HG02970 (cell line): ENCODE measurements at regions not wholly inside any gene's neighbourhood (a gene's known extent, or its start where the extent isn't known, plus 50 kb on each side); places are given as distances from the start of the nearest gene placed in this dataset.

Source experiments
- ATAC-seq: cut with Tn5 transposase; IDR thresholded peaks from one replicate; pipeline ENCODE4 v1.9.1; 2021; ENCODE audit warnings: mild to moderate bottlenecking, moderate library complexity, moderate number of reproducible peaks; ENCODE audit not compliant: unreplicated experiment, low FRiP score

DNA sequence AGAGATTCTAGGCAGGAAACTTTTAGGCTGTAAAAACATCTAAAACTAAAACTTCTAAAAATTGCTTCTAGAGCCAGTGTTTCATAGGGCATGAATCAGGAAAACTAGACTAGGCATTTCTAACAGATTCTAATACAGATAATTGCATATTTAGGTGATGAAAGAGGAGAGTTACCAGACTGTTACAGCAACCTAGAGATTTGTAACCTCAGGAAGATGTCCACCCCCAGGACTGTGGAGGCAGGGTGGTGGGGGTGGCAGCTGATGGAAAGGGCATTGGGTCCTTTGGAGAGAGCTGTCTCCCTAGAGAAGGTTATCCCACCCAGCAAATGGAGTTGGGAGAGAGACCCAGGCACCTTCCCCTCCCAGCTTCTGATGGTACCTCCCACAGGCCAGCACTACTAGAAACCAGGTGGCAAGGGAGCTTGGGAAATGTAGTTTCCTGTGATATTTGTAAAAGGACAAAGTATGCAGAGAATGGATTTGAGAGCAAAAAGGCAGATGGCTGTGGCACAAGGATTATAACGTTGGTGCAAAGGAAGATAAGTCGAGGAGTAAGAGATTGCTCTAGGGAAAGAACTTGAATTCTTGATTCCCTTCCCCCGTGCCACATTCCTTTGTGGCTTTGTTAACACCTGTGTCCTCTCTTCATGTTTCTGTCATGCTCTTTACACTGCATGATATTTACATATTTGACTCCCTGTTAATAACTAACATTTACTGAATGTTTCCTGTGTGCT lies 75.6 kb upstream of the MGAT5 start:
- no peak for ATAC-seq

DNA sequence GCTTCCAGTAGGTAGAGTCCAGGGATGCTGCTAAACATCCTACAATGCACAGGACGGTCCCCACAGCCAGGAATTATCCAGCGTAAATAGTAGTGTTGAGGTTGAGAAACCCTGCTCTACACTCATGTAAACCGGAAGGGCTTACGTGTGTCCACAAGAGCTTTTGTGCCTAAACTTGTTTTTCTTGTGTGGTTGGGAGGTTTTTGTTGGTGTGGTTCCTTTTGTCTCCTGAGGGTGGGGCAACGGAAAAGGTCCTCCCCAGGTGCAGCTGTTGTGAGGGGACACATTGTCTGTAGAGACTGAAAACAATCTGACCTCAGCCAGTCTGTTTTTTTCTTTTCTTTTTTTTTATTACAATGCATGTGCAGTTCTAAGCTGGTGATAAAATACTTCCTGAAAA lies 72.7 kb upstream of the MGAT5 start:
- no peak for ATAC-seq

DNA sequence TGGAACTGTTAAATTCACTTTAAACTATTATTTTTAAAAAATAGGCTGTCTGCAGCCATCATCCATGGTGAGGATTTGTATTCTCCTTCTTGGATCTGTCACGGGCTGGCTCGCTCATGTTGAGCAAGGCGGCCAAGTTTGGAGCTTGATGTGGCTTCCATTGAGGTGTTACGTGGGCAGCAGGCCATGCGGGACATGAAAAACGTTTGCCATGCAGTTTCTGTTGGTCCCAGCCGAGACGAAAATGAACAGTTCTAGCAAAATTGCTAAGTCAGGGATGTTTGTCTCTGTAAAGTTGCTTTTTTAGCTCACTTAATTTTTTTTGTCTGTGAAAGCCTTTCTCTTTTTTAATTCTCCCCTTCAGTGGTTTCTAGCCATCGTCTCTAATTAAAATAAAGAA lies 70.2 kb upstream of the MGAT5 start:
- no peak for ATAC-seq

DNA sequence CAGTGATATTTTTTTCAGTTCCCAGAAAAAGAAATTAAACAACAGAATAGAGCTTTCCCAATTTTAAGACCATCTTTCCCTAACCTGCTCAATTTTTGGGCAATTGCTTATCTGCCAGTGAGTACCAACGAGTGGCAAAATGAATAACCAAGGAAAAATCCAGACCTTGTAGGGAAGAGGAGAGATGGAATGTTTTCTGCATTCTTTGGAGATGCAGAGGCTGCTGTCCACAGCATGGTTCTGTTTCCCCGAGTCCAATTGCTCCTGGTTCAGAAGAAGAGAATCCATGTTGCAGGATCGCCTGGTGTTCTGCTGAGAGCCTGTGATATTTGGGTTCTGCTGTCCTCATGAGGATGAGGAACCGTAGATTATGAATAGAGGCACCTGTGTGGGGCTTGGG lies 68.2 kb upstream of the MGAT5 start:
- ATAC-seq = no peak

DNA sequence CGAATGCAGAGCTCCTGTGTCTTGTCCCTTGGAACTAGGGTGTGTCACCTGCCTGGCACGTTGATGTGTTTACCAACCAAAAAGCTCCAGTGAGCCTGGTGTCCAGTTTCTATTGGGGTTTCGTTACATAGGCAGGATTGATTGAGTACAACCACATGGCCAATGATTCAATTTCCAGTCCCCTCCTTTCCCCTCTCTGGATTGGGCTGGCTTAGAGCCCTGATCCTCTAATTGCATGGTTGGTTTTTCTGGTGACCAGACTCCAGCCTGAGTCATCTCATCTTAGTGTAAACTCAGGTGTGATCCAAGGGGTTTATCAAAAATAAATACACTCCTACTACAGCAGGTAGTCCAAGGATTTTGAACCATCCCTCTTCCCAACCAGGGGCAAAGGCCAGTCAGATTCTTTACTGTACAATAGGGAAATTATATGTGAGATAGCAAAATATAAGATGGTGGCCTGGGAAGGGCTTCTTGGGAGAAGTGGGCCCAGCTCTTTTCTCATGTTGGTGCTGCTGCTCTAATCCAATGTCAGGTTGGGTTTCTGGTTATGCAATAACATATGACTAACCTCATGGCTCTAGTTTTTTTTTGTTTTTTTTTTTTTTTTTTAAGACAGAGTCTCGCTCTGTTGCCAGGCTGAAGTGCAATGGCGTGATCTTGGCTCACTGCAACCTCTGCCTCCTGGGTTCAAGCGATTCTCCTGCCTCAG lies 64.7 kb upstream of the MGAT5 start:
- ATAC-seq = no peak

DNA sequence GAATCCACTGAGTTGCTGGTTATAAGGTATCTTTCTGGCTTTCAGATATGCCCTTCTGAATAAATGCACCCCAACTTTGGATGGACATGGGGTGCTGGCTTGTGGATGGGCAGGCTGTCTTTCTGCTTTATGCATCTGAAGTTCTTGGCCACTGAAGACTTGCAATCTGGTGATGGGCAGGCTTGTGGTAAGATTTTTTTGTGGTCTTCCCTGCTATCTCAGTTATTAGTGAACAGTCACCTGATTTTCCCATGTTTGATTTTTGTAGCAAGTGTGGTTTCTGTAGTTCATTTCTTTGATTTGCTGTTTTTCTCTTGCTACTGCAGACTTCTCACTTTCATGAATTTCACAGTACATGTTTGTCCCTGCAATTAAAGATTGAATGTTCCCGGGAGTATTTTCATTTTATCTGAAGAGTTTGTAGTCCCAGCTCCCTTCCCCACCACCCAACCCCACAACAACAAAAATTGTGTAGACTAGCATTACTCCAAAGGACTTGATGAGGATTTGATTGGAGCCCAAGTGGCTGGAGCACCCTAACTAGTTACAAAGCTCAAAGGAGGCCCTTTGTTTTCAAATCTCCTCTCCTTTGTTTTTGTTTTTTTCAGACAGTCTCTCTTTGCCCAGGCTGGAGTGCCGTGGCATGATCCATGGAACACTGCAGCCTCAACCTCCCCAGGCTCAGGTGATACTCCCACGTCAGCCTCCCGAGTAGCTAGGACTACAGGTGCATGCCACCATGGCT lies 63.6 kb upstream of the MGAT5 start:
- ATAC-seq = no peak

DNA sequence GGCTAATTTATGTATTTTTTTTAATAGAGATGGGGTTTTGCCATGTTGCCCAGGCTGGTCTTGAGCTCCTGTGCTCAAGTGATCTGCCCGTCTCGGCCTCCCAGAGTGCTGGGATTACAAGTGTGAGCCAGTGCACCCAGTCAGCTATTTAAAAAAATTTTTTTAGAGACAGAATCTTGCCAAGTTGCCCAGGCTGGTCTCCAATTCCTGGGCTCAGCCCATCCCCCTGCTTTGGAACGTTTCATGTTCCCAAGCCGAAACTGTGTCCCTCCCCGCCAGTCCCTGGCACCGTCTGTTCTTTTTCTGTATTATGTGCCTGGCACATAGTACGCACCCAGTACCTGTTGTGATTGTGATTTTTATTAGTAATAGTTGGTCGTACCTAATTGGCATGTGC lies 63.1 kb upstream of the MGAT5 start:
- ATAC-seq = no peak

DNA sequence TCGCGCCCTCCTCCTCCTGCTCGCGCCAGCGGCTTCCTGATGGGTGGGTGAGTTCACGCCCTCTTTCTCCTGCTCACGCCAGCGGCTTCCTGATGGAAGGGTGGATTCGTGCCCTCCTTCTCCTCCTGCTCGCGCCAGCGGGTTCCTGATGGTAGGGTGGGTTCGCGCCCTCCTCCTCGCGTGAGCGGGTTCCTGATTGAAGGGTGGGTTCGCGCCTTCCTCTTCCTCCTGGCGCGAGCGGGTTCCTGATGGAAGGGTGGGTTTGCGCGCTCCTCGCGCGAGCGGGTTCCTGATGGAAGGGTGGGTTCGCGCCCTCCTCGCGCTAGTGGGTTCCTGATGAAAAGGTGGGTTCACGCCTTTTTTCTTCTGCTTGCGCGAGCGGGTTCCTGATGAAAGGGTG lies 62.0 kb upstream of the MGAT5 start:
- no peak for ATAC-seq

DNA sequence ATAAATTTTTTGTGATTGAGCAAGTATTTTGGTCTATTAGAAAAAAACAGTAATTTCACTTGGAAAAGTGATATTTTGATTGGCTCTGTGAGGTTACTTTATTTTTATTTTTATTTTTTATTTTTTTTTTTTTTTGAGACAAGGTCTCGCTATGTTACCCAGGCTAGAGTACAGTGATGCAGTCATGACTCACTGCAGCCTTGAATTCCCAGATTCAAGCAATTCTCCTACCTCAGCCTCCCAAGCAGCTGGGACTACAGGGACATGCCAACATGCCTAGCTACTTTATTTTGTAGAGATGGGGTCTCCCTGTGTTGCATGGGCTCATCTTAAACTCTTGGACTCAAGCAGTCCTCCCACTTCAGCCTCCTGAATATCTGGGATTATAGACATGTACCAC lies 60.9 kb upstream of the MGAT5 start:
- ATAC-seq = no peak

DNA sequence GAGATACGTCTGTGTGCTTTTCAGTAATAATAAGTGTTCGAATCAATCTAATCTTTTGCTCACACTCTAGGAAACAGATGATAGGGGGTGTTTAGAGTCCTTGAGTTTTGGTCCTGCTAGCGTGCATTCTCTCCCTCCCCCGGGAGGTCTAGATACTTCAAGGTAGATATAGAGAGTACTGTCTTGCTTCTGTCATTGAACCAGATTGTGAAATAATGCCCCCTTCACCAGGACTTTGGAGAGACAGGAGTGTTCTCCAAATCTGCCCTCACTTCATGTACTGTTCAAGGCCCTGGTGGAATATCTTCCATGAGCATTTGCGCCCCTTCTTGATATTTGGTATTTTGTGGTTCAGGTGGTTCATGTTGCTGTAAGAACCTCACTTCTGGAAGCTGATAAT lies 59.4 kb upstream of the MGAT5 start:
- no peak for ATAC-seq

DNA sequence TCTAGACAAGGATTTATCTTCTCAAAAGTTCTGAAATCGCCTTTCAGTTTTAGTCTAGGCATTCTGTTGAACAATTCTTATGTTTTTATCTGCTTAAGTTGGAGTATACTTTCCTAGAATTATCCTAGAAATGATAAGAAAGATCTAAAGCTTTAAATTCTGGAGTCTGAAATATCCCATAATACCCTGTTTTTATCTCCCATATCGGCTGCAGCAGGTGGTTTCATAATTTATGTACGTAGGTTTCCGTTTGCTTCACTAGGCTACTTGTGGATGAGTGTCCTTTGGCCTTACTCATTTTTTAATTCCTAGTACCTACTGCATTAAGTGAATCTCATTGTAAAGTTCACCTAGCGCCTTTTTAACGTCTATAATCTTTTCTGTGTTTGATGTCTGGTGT lies 58.5 kb upstream of the MGAT5 start:
- ATAC-seq = no peak

DNA sequence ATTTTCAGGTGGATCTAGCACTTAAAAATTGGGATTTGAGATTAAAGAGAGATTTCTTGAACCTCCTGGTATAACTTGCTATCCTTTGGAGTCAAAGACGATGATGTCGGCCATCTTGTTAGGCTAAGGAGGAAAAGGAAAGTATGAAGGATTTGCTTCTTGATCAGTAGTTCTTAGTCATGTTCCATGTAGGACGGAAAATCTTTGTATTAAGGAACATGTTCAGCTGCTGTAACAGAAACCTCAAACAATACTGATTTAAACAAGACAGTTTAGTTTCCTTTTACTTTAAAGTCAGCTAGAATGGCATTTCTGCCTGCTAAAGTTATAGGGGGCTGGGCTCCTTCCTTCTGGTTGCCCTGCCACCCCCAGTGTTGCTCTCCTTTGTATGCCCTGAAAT lies 56.4 kb upstream of the MGAT5 start:
- no peak for ATAC-seq

DNA sequence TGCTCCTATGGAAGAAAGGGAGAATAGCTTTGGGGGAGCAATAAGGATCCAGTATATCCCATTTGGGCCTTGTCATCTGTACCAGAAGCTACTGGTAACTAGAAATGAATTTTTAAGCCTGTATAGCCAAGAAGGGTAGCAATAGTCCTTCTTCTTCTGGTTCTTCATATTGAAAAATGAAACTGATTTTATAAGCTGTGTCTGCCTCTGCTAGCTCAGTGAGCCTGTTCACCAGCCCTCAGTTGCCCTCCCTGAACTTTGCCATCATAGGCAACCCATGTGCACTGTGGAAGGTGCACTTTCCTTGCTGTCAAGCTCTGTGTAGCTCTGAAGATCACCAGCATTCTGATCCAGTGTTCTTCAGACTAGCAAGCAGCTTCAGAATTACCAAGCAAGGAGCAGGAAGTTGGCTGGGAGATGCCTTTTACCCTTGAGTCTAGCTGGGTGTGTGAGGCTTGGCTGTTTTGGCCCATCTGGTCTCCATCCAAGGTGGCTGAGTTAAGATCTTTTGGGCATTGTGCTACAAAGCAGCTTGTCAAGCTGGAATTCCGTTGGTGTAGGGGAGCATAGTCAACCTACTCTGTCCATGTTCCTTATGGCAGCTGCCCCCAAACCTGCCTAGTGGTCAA lies 55.8 kb upstream of the MGAT5 start:
- ATAC-seq = no peak

DNA sequence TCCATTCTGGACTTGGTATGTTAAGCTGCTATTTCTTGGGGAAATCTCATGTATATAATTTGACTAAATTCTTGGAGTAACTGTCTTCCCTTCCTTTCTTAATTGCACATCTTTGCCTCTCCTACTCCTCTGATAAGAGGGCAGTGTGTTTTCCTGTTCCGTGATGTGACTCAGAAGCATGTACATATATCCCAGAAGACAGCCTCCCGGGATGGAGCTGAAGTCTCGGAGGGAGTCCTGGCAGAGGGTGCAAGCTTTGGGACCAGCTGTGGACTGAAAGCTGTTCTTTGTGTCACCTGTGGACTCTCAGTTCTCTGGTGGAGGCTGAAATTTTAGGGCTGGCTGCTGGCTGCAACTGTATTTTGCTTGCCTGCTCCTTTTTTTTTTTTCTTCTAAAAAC lies 54.7 kb upstream of the MGAT5 start:
- ATAC-seq = no peak

DNA sequence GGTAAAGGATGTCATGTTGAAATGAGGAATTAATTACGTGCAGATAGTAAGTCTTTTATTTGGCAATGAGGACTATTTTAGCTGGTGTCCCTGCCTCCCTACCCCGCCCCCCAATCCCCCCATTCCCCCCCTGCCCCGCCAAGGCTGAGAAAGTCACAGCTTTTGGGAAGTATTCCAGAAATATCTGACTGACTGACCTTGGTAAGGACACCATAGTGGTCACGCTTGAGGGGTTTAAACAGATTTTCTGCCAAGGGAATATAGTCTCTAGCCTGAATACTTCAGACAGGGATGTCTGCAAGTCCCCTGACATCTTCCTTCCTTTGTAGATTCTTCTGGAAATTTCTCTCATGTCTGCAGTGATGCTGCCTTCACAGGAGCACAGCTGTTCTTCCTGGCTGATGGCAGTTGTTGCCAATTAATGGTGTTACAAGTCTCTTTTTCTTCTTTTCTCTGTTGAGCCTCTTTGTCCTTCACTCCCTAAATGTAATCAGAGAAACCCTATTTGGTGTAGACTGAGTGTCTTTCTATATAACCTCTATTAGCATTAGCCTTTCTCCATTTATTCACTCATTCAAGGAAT lies 53.7 kb upstream of the MGAT5 start:
- ATAC-seq = no peak

DNA sequence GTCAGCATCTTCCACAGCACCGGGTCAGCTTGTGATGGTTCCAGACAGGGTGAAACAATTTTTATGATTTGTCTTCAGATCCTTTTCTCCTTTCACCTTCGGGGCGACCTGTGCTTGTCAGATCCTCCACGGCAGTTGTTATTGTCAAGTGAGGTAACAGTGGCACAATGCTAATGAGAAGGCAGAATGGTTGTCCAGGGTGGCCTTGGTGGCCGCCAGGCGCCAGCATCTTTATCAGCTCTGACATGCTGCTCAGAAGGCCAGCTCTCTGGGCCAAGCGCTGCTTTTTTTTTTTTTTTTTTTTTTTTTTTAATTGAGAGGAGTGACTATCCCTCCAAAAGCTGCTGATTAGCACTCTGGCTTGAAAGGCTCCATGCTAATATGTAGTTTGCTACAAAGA lies 52.3 kb upstream of the MGAT5 start:
- no peak for ATAC-seq

DNA sequence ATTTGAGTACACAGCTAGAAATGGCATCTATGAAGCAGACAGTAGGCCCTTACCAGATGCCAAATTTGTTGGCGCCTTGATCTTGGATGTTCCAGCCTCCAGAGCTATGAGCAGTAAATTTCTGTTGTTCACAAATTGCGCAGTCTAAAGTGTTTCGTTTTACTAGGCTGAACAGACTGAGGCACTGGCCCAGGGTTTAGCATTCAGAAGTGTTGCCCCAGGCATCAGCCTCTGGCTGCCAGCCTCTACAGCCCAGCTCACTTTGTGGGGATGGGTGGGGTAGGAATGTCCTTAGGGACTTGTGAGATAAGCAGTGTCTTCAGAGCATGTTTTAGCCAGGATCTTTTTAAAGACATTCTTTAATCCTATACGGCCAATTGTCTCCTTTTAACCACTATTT lies 51.5 kb upstream of the MGAT5 start:
- ATAC-seq = no peak

DNA sequence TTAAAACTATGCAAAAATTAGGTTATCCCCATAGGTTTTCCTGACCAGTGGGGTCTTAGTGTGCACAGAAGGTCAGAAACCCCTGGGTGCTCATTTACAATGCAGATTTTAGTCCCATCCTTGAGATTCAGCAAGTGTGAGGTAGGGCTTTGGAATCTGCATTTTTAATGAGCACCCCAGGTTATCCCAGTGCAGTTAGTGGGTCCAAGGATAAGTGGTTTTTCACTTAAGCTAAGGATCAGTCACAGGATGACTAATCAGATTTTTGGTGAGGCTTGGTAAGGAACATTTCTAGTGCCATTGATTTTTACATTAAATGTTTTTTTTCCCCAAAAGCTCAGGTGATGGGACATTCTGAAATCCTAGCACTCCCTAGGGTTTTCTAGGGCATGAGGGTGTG lies 50.7 kb upstream of the MGAT5 start:
- no peak for ATAC-seq
